Keratinocyte (primary cell): ENCODE measurements at regions not wholly inside any gene's neighbourhood (a gene's known extent, or its start where the extent isn't known, plus 50 kb on each side); places are given as distances from the start of the nearest gene placed in this dataset.

Source experiments
- DNase-seq: peaks from one replicate; pipeline ENCODE4 v3.0.0-alpha.2; 2011; ENCODE audit warnings: low read depth, missing footprints, low spot score
- FAIRE-seq: peaks from 2 replicates; lab custom pipeline; 2011; peaks lifted over from hg19 to GRCh38; lab: Jason Lieb, UNC
- H2AFZ ChIP-seq: 2 replicates; pipeline ENCODE4 v1.6.0; 2012; ENCODE audit warnings: low read length, control low read depth, inconsistent platforms; ENCODE audit not compliant: control insufficient read depth
- H3K27ac ChIP-seq: 2 replicates; pipeline ENCODE4 v1.5.1; 2011; ENCODE audit warnings: low read length; ENCODE audit not compliant: control insufficient read depth, insufficient read depth
- H3K27me3 ChIP-seq: 3 replicates; pipeline ENCODE4 v1.6.0; 2011; ENCODE audit warnings: low read length; ENCODE audit not compliant: control insufficient read depth, insufficient read depth; ENCODE audit errors: extremely low read depth
- H3K36me3 ChIP-seq, 2 experiments: 2 replicates in 1 of 2; 3 replicates in 1 of 2; pipeline ENCODE4 v1.5.1; 2011; ENCODE audit warnings: low read length in 2 of 2, mild to moderate bottlenecking in 1 of 2; ENCODE audit not compliant: control insufficient read depth in 2 of 2, insufficient read depth in 2 of 2; ENCODE audit errors: extremely low read depth in 1 of 2
- H3K4me1 ChIP-seq: 3 replicates; pipeline ENCODE4 v1.5.1; 2011; ENCODE audit warnings: low read length; ENCODE audit not compliant: control insufficient read depth, insufficient read depth; ENCODE audit errors: extremely low read depth
- H3K4me2 ChIP-seq: 3 replicates; pipeline ENCODE4 v1.6.0; 2011; ENCODE audit warnings: low read depth, low read length; ENCODE audit not compliant: control insufficient read depth, insufficient read depth; ENCODE audit errors: extremely low read depth
- H3K4me3 ChIP-seq, 3 experiments: fragments of 200-600 bp in 1 of 3; sonication (generic) in 1 of 3; 2 replicates in 2 of 3; 3 replicates in 1 of 3; pipeline ENCODE4 v1.5.1; 2011 to 2016; ENCODE audit warnings: low read length in 3 of 3, mild to moderate bottlenecking in 3 of 3, control low read depth in 2 of 3, inconsistent platforms in 1 of 3, low read depth in 1 of 3, mixed read lengths in 1 of 3, mixed run types in 1 of 3, moderate library complexity in 1 of 3; ENCODE audit not compliant: control insufficient read depth in 2 of 3, insufficient read depth in 2 of 3; ENCODE audit errors: extremely low read depth in 1 of 3
- H3K79me2 ChIP-seq: 2 replicates; pipeline ENCODE4 v1.6.0; 2012; ENCODE audit warnings: low read length; ENCODE audit not compliant: control insufficient read depth, insufficient read depth
- H3K9ac ChIP-seq: 3 replicates; pipeline ENCODE4 v1.6.0; 2011; ENCODE audit warnings: low read length; ENCODE audit not compliant: control insufficient read depth, insufficient read depth; ENCODE audit errors: extremely low read depth
- H3K9me1 ChIP-seq: 3 replicates; pipeline ENCODE4 v1.6.0; 2011; ENCODE audit warnings: low read length; ENCODE audit not compliant: control insufficient read depth, insufficient read depth; ENCODE audit errors: extremely low read depth
- H3K9me3 ChIP-seq: 2 replicates; pipeline ENCODE4 v1.5.1; 2012; ENCODE audit warnings: low read depth, low read length; ENCODE audit not compliant: control insufficient read depth
- H4K20me1 ChIP-seq: 3 replicates; pipeline ENCODE4 v1.6.0; 2011; ENCODE audit warnings: low read length; ENCODE audit not compliant: control insufficient read depth, insufficient read depth; ENCODE audit errors: extremely low read depth
- EZH2 ChIP-seq: IDR thresholded peaks from one replicate; pipeline ENCODE4 v1.6.1; 2012; ENCODE audit warnings: inconsistent platforms, mild to moderate bottlenecking, low read length, moderate library complexity
- dilution Hi-C: fragments of 300-500 bp; cut with MboI; formaldehyde crosslinking; loops from one replicate; pipeline ENCODE4 v1.7.0; 2020; ENCODE audit warnings: low sequenced_read_pairs; ENCODE audit not compliant: extremely low pct_ligation_motif_present
- TF ChIP-seq, protein P1 (sequence below), 3 experiments: IDR thresholded peaks in 1 of 3; conservative IDR thresholded peaks in 1 of 3; optimal IDR thresholded peaks in 1 of 3; 2 replicates in 2 of 3; 3 replicates in 1 of 3; pipeline versions ENCODE3 to v1.5.1; 2011; ENCODE audit warnings: low read length in 3 of 3, mild to moderate bottlenecking in 3 of 3, moderate library complexity in 2 of 3, control low read depth in 1 of 3, inconsistent platforms in 1 of 3; ENCODE audit not compliant: insufficient read depth in 2 of 3; ENCODE audit errors: extremely low read depth in 1 of 3

DNA sequence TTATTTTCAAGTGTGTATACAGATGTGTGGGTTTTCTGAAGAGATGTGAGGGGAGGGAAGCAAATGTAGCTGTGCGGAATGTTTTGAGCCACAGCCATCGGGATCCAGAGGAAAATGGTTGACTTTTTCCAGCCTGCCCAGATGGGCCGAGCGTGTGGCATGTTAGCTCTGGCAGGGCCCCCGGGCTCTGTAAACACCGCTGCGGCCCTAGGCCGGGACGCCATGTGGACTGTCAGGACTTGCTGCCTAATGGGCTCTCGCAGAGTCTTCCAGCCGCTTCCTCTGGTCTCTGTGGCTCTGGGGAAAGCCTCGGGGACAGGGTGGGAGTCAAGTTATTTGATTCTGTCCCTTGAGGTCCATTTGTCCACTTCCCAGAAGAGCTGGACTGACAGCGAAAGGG lies 109.6 kb upstream of the PTCH1 start:
- DNase-seq (no peak), FAIRE-seq (no peak)
- TF ChIP-seq, protein P1, sequence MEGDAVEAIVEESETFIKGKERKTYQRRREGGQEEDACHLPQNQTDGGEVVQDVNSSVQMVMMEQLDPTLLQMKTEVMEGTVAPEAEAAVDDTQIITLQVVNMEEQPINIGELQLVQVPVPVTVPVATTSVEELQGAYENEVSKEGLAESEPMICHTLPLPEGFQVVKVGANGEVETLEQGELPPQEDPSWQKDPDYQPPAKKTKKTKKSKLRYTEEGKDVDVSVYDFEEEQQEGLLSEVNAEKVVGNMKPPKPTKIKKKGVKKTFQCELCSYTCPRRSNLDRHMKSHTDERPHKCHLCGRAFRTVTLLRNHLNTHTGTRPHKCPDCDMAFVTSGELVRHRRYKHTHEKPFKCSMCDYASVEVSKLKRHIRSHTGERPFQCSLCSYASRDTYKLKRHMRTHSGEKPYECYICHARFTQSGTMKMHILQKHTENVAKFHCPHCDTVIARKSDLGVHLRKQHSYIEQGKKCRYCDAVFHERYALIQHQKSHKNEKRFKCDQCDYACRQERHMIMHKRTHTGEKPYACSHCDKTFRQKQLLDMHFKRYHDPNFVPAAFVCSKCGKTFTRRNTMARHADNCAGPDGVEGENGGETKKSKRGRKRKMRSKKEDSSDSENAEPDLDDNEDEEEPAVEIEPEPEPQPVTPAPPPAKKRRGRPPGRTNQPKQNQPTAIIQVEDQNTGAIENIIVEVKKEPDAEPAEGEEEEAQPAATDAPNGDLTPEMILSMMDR (optimal IDR thresholded peaks at IDR 0.05 in 1 of 3, IDR thresholded peaks at IDR 0.05 in 1 of 3, conservative IDR thresholded peaks at IDR 0.05 in 1 of 3; ENCODE audit: extremely low read depth in 1 of 3, insufficient read depth in 2 of 3, low read length in 3 of 3): no peak
- no peak for TF ChIP-seq EZH2
- Histone ChIP-seq H3K4me3 (no peak overlapping the region), H3K27me3 (no peaks in the 10 kb centered on the region), H4K20me1 (no peaks in the 10 kb centered on the region), H3K9ac (no peak overlapping the region), H3K36me3 (no peaks in the 10 kb centered on the region), H3K27ac (no peak overlapping the region), H3K9me3 (no peaks in the 10 kb centered on the region), H3K4me2 (no peak overlapping the region), H3K9me1 (no peaks in the 10 kb centered on the region), H2AFZ (no peak overlapping the region), H3K4me1 (peaks cover 9% of the 10 kb centered on the region), H3K79me2 (no peaks in the 10 kb centered on the region)
- dilution Hi-C loops: no loop called here

DNA sequence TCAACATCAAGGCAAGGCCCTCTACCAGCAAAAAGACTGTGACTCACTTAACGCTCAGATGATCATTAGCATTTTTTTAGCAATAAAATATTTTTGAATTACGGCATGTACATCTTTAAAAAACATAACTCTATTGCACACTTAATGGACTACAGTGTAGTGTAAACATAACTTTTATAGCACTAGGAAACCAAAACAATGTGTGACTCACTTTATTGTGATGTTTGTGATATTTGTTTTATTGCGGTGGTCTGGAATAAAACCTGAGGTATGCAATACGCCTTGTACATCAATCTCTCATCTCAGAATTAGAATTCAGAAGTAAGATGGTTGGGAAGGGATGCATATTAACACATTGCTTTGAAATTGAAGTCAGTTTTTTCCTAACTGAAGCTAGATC lies 106.9 kb upstream of the PTCH1 start:
- no peak for DNase-seq
- Histone ChIP-seq H3K4me3 (no peak overlapping the region), H3K4me2 (no peak overlapping the region), H3K27ac (no peak overlapping the region), H3K79me2 (no peaks in the 10 kb centered on the region), H4K20me1 (no peaks in the 10 kb centered on the region), H3K27me3 (no peaks in the 10 kb centered on the region), H3K9me3 (no peaks in the 10 kb centered on the region), H3K9ac (no peak overlapping the region), H3K9me1 (no peaks in the 10 kb centered on the region), H3K36me3 (no peaks in the 10 kb centered on the region), H2AFZ (no peak overlapping the region), H3K4me1 (peaks cover 9% of the 10 kb centered on the region)
- no peak for FAIRE-seq
- TF ChIP-seq, protein P1 (optimal IDR thresholded peaks at IDR 0.05 in 1 of 3, IDR thresholded peaks at IDR 0.05 in 1 of 3, conservative IDR thresholded peaks at IDR 0.05 in 1 of 3; ENCODE audit: extremely low read depth in 1 of 3, insufficient read depth in 2 of 3, low read length in 3 of 3): no peak
- TF ChIP-seq EZH2: no peak
- dilution Hi-C loops: no loop called here
